Cardiac fibroblast (primary cell): ENCODE measurements at regions not wholly inside any gene's neighbourhood (a gene's known extent, or its start where the extent isn't known, plus 50 kb on each side); places are given as distances from the start of the nearest gene placed in this dataset.

Experiments used
- DNase-seq, 2 donors: peaks; one replicate each; pipeline versions ENCODE4 v3.0.0 to v3.0.0-alpha.2; 2010; ENCODE audit warnings: low read depth in 2 of 2
- H3K4me3 ChIP-seq, 2 donors: replicated peaks in 1 of 2; 1 replicate in 1 of 2; 2 replicates in 1 of 2; pipeline ENCODE4 v1.5.1; 2011; ENCODE audit warnings: low read depth in 2 of 2, low read length in 2 of 2, mild to moderate bottlenecking in 2 of 2, moderate library complexity in 1 of 2
- CTCF ChIP-seq: IDR thresholded peaks from one replicate; pipeline ENCODE4 v1.5.1; 2011; ENCODE audit warnings: low read depth, mild to moderate bottlenecking, low read length, inconsistent platforms

- no peak overlapping the region for H3K4me3 ChIP-seq
- no peak for DNase-seq
- no peak for TF ChIP-seq CTCF
Observed at GRCh38 chr6:23311211-23311610, 741.8 kb downstream of the HDGFL1 start.

DNA sequence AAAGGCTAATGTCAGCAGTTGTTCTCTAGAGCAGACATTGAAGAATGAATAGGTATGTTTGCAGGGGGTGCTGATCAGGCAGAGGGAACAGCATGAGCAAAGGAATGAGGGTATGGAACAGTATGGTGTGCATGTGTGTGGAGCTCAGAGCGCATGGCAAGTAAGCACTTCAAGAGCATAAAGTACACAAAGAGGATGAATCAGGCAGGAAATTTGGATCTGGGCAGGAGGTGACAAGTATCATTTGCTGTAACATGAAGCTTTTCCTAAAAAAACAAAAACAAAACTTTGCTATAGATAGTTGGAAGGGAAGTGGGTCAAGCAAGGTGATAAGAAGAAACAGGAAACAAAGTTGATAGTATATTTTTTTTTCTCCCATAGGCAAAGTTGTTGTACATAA, 746.8 kb downstream of the HDGFL1 start:
- peak in 1 of 2 donors; percentile 28 for DNase-seq
- no peak for TF ChIP-seq CTCF
- H3K4me3 ChIP-seq: no peak overlapping the region

GRCh38 chr6:23316931-23317330, 747.6 kb downstream of the HDGFL1 start:
- no peak overlapping the region for H3K4me3 ChIP-seq
- no peak for DNase-seq
- no peak for TF ChIP-seq CTCF

DNA sequence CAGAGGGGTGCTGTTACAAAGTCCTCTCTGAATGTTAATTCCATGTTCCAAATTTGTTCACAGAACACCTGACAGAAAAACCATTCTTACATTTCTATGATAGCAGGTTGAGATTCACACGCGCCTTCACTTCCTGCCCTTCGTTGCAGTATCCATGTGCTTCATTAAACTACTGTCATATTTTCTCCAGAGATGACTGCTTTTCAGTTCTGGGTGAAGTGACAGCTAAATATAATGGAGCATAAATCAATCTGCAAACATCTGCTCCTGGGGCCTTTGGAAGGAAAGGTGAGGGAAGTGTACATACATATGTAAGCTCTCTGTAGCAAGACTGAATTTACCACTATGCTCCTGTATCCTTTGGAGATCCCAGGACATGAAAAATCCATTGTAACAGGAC, 750.2 kb downstream of the HDGFL1 start:
- TF ChIP-seq CTCF: no peak
- no peak overlapping the region for H3K4me3 ChIP-seq
- no peak for DNase-seq

DNA sequence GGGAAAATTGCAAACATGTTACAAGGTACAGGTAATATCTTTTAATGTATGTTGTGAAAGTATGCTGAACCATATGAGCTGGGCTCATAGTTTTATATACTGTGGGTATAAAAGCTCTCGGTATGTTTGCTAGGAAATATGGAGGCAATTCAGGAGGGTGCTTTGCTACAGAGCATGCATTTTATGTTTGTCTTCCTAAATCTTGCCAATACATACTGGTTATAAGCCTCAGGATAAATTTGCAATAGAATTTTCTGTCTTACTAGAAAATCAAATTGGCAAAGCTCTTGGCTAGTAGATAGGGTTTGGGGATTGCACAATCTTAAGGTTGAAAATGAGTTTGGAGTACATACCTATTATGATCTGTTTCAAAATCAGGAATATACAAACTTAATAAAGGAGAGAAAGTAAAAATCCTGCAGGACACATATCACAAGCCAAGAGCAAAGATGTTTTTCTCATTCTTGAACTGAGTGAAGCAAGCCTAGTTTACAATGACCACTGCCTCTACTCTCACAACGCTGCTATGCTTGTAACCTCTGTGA, 751.2 kb downstream of the HDGFL1 start:
- no peak for DNase-seq
- no peak overlapping the region for H3K4me3 ChIP-seq
- no peak for TF ChIP-seq CTCF

DNA sequence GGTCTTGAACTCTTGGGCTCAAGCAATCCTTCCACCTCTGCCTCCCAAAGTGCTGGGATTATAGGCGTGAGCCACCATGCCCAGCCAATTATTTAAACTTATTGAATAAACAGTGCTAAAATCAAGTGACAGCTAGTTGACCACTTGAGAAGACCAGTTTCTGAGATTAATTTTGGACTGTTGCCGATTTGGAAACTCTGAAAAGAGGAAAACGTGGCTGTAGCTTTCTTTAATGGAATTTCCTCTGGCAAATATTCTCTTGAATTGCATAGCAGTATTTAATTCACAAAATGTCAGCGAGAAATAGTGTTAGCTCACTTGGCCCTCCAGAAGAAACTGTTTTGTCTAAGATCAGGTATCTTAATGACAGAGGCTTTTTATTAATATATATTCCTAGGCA, 754.5 kb downstream of the HDGFL1 start:
- peak in 1 of 2 donors; percentile 4 for DNase-seq
- no peak for TF ChIP-seq CTCF
- no peak overlapping the region for H3K4me3 ChIP-seq

- no peak overlapping the region for H3K4me3 ChIP-seq
- no peak for TF ChIP-seq CTCF
- DNase-seq: no peak
Observed at GRCh38 chr6:23325065-23325464, 755.7 kb downstream of the HDGFL1 start.
